CD14-positive monocyte (primary cell): ENCODE measurements at regions not wholly inside any gene's neighbourhood (a gene's known extent, or its start where the extent isn't known, plus 50 kb on each side); places are given as distances from the start of the nearest gene placed in this dataset.

Experiments
- DNase-seq, 3 donors: peaks; one replicate each; pipeline ENCODE4 v3.0.0-alpha.2; 2011 to 2022
- H2AFZ ChIP-seq: 2 replicates; pipeline ENCODE4 v1.6.0; 2012; ENCODE audit warnings: mild to moderate bottlenecking, low read depth, low read length, inconsistent platforms; ENCODE audit not compliant: insufficient read depth, poor library complexity, severe bottlenecking
- H3K27ac ChIP-seq, 2 donors: 1 replicate in 1 of 2; 2 replicates in 1 of 2; pipeline ENCODE4 v1.5.1; 2012 to 2013; ENCODE audit warnings: low read length in 2 of 2, control low read depth in 1 of 2, inconsistent platforms in 1 of 2, low read depth in 1 of 2, mild to moderate bottlenecking in 1 of 2
- H3K27me3 ChIP-seq, 2 donors: one replicate each; pipeline versions ENCODE4 v1.6.0 to v1.6.1; 2011 to 2013; ENCODE audit warnings: low read length in 2 of 2; ENCODE audit not compliant: control insufficient read depth in 2 of 2, insufficient read depth in 2 of 2
- H3K36me3 ChIP-seq, 2 donors: replicated peaks in 1 of 2; 1 replicate in 1 of 2; 2 replicates in 1 of 2; pipeline versions ENCODE4 v1.5.1 to v1.6.1; 2012 to 2013; ENCODE audit warnings: low read length in 2 of 2, control low read depth in 1 of 2, inconsistent platforms in 1 of 2, mild to moderate bottlenecking in 1 of 2; ENCODE audit not compliant: insufficient read depth in 2 of 2, control insufficient read depth in 1 of 2
- H3K4me1 ChIP-seq, 2 donors: 1 replicate in 1 of 2; 2 replicates in 1 of 2; pipeline versions ENCODE4 v1.5.1 to v1.6.1; 2012 to 2013; ENCODE audit warnings: low read length in 2 of 2, control low read depth in 1 of 2, inconsistent platforms in 1 of 2, mild to moderate bottlenecking in 1 of 2, moderate library complexity in 1 of 2; ENCODE audit not compliant: insufficient read depth in 2 of 2, control insufficient read depth in 1 of 2
- H3K4me2 ChIP-seq: replicated peaks from 2 replicates; pipeline ENCODE3; 2012; ENCODE audit warnings: low read length, moderate library complexity, mild to moderate bottlenecking; ENCODE audit not compliant: poor library complexity, severe bottlenecking; ENCODE audit errors: extremely low read depth
- H3K4me3 ChIP-seq, 3 experiments: fragments of 200-600 bp in 1 of 3; sonication (generic) in 1 of 3; replicated peaks in 1 of 3; 1 replicate in 2 of 3; 2 replicates in 1 of 3; pipeline ENCODE4 v1.5.1; 2011 to 2013; ENCODE audit warnings: low read length in 3 of 3, mild to moderate bottlenecking in 3 of 3, control low read depth in 2 of 3, low read depth in 2 of 3, inconsistent platforms in 1 of 3, moderate library complexity in 1 of 3
- H3K79me2 ChIP-seq: 2 replicates; pipeline ENCODE4 v1.6.0; 2012; ENCODE audit warnings: mild to moderate bottlenecking, control low read depth, inconsistent platforms, low read length, moderate library complexity; ENCODE audit not compliant: insufficient read depth
- H3K9ac ChIP-seq: 2 replicates; pipeline ENCODE4 v1.6.0; 2017; ENCODE audit warnings: low read length, mild to moderate bottlenecking; ENCODE audit not compliant: insufficient read depth, poor library complexity, severe bottlenecking
- H3K9me3 ChIP-seq, 2 donors: replicated peaks in 1 of 2; 1 replicate in 1 of 2; 2 replicates in 1 of 2; pipeline versions ENCODE4 v1.5.1 to v1.6.1; 2012 to 2013; ENCODE audit warnings: low read length in 2 of 2, control low read depth in 1 of 2; ENCODE audit not compliant: control insufficient read depth in 1 of 2, insufficient read depth in 1 of 2
- H4K20me1 ChIP-seq: 2 replicates; pipeline ENCODE4 v1.6.0; 2012; ENCODE audit warnings: mild to moderate bottlenecking, low read length, control low read depth, moderate library complexity; ENCODE audit not compliant: insufficient read depth
- H3K27ac Mint-ChIP-seq, 7 donors: one replicate each; pipeline ENCODE4 v1.8.0; 2020; ENCODE audit warnings: mild to moderate bottlenecking in 7 of 7, mixed read lengths in 7 of 7, moderate library complexity in 6 of 7, inconsistent platforms in 2 of 7
- H3K27me3 Mint-ChIP-seq, 3 donors: one replicate each; pipeline ENCODE4 v1.8.0; 2021 to 2022; ENCODE audit warnings: low read depth in 3 of 3, mild to moderate bottlenecking in 3 of 3, mixed read lengths in 3 of 3, moderate library complexity in 3 of 3, inconsistent platforms in 1 of 3
- H3K36me3 Mint-ChIP-seq, 2 donors: one replicate each; pipeline ENCODE4 v1.8.0; 2020; ENCODE audit warnings: mixed read lengths in 2 of 2, inconsistent platforms in 1 of 2, mild to moderate bottlenecking in 1 of 2
- H3K4me1 Mint-ChIP-seq: one replicate; pipeline ENCODE4 v1.8.0; 2020; ENCODE audit warnings: mild to moderate bottlenecking, mixed read lengths
- H3K4me3 Mint-ChIP-seq, 2 donors: one replicate each; pipeline ENCODE4 v1.8.0; 2020; ENCODE audit warnings: mild to moderate bottlenecking in 2 of 2, mixed read lengths in 2 of 2, moderate library complexity in 1 of 2
- H3K9me3 Mint-ChIP-seq, 7 donors: one replicate each; pipeline ENCODE4 v1.8.0; 2020 to 2022; ENCODE audit warnings: mixed read lengths in 7 of 7, mild to moderate bottlenecking in 6 of 7, moderate library complexity in 6 of 7, inconsistent platforms in 2 of 7
- WGBS: methylation state at CpG from one replicate; pipeline ENCODE4 v1.1.5; 2013; ENCODE audit warnings: missing lambda C conversion rate; ENCODE audit not compliant: insufficient coverage; 5-methylcytosine and 5-hydroxymethylcytosine counted together
- intact Hi-C, 2 donors: fragments of 100-400 bp; cut with micrococcal nuclease; formaldehyde crosslinking; loops; one replicate each; pipeline versions ENCODE4 v1.15.0 to v1.15.1; 2023
- TF ChIP-seq, protein P1 (sequence below): fragments of 200-600 bp; IDR thresholded peaks from one replicate; pipeline ENCODE4 v1.8.0; 2022; ENCODE audit warnings: antibody characterized with exemption, mild to moderate bottlenecking

DNA sequence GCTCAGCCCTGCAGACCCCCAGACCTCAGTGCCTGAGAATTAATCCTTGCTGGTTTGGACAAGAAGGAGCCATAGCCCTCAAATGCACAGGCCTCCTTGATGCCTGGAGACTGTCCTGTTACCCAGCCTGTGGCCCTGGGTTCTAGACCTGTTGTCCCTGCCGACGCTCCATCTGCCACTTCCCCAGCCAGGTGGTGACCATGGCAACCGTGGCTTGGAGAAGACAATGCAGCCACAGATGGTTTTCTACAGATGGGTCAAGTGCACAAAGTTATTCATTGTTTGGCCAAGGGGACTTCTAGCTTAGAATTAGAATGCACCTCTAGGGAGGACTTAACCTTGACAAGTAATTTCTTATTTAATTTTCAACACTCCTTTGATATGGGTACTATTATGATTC, 297.1 kb downstream of the UACA start:
- 22% methylated on average over 3 of the region's 3 CpGs for WGBS
- TF ChIP-seq, protein P1, sequence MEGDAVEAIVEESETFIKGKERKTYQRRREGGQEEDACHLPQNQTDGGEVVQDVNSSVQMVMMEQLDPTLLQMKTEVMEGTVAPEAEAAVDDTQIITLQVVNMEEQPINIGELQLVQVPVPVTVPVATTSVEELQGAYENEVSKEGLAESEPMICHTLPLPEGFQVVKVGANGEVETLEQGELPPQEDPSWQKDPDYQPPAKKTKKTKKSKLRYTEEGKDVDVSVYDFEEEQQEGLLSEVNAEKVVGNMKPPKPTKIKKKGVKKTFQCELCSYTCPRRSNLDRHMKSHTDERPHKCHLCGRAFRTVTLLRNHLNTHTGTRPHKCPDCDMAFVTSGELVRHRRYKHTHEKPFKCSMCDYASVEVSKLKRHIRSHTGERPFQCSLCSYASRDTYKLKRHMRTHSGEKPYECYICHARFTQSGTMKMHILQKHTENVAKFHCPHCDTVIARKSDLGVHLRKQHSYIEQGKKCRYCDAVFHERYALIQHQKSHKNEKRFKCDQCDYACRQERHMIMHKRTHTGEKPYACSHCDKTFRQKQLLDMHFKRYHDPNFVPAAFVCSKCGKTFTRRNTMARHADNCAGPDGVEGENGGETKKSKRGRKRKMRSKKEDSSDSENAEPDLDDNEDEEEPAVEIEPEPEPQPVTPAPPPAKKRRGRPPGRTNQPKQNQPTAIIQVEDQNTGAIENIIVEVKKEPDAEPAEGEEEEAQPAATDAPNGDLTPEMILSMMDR, result no peak
- intact Hi-C loops, result loop anchor here (10.0 kb wide), 2 partner anchors 202 to 742 kb away; no protein-coding TSS in a partner anchor

DNA sequence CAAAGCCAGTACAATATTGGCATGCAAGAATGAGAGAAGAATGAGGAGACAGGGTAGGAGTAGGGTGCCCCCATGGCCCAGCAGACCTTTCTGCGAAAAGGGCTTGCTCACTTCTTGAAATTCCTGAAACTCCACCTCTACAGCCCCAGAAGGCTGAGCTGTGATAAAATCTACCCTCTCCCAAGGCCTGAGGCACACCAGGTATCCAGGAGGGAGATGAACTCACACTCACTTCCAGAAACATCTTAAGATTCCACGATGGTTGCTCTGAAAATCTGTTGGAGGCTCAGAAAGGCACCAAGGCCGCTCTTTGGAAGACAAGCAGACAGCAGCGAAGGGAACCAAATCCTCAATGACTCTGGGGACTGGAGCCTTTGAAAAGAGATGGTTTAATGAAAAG, 297.5 kb downstream of the UACA start:
- no peak overlapping the region for H3K27ac Mint-ChIP-seq
- TF ChIP-seq, protein P1, result no peak
- no peaks in the 10 kb centered on the region for H3K9me3 ChIP-seq
- H3K9ac ChIP-seq, result no peak overlapping the region
- peaks cover 57% of the 10 kb centered on the region for H3K4me1 Mint-ChIP-seq
- H2AFZ ChIP-seq, result no peak overlapping the region
- H3K27me3 ChIP-seq, result no peaks in the 10 kb centered on the region
- peaks cover 6 to 23% (median 7%) of the 10 kb centered on the region in 3 donors for H3K27me3 Mint-ChIP-seq
- H3K36me3 ChIP-seq, result no peaks in the 10 kb centered on the region
- no peak overlapping the region for H3K4me3 Mint-ChIP-seq
- H3K4me2 ChIP-seq, result no peak overlapping the region
- H3K4me3 ChIP-seq, result no peak overlapping the region
- no peak for DNase-seq
- intact Hi-C loops, result loop anchor here (10.0 kb wide), 2 partner anchors 201 to 741 kb away; no protein-coding TSS in a partner anchor
- WGBS, result 100% methylated on average over 1 of the region's 4 CpGs
- H4K20me1 ChIP-seq, result no peaks in the 10 kb centered on the region
- H3K79me2 ChIP-seq, result no peaks in the 10 kb centered on the region
- H3K27ac ChIP-seq, result no peak overlapping the region
- peaks cover 38 to 55% of the 10 kb centered on the region in 2 donors for H3K4me1 ChIP-seq
- peaks cover 0 to 3% (median 0%) of the 10 kb centered on the region in 7 donors for H3K9me3 Mint-ChIP-seq
- peaks cover 9 to 10% of the 10 kb centered on the region in 2 donors for H3K36me3 Mint-ChIP-seq

More for the DNA sequence above, 297.1 kb downstream of the UACA start:
- Histone ChIP-seq H3K4me2 (no peak overlapping the region), H2AFZ (no peak overlapping the region), H3K4me1 (peaks cover 34 to 50% of the 10 kb centered on the region in 2 donors), H3K9ac (no peak overlapping the region), H3K27ac (no peak overlapping the region), H3K79me2 (no peaks in the 10 kb centered on the region), H3K27me3 (no peaks in the 10 kb centered on the region), H4K20me1 (no peaks in the 10 kb centered on the region), H3K4me3 (no peak overlapping the region), H3K9me3 (no peaks in the 10 kb centered on the region), H3K36me3 (no peaks in the 10 kb centered on the region)
- no peak for DNase-seq
- Mint-ChIP-seq H3K9me3 (peaks cover 0 to 3% (median 0%) of the 10 kb centered on the region in 7 donors), H3K4me1 (peaks cover 52% of the 10 kb centered on the region), H3K36me3 (peaks cover 4 to 7% of the 10 kb centered on the region in 2 donors), H3K27ac (no peak overlapping the region), H3K27me3 (peaks cover 6 to 23% (median 7%) of the 10 kb centered on the region in 3 donors), H3K4me3 (no peak overlapping the region)
